ENCODE measurements at regions not wholly inside any gene's neighbourhood (a gene's known extent, or its start where the extent isn't known, plus 50 kb on each side); places are given as distances from the start of the nearest gene placed in this dataset.

DNA sequence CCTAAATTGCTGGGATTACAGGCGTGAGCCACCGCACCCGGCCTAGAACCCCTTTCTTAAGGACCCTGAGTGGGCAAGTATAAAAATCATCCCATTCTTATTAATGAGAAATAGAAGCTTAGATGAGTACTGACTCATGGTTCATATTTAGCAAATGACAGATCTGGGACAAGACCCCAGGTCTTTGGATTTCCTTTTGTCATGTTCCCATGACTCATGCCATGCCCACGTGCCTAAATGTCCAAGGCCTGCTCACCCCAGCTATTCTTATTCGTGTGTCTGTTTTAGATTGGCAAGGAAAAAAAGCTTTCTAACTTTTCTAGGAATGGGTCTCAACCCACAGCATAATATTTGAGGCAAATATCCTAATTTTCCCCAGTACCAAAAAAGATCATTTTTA lies 57.7 kb upstream of the RPS23 start:
- DNase-seq (ENCODE audit: low read depth) = no peak

DNA sequence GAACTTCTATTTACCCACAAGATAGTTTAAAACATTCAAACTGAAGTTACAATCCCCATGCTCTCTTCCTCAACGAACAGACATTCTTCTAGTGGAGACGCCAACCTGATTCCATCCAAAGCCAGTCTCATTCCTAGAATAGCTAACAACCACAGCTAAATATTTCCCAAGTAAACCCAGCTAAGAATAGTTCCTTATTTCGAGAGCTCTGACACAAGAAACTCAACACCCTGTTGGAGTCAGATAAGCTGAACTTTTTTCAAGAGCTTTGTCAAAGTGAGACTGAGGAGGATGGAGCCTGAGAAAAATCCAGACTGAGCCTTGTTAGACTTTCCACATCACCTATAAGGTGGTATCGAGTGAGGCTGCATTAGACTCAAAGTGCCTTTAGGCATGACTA lies 56.7 kb upstream of the RPS23 start:
- DNase-seq (ENCODE audit: low read depth) = no peak

DNA sequence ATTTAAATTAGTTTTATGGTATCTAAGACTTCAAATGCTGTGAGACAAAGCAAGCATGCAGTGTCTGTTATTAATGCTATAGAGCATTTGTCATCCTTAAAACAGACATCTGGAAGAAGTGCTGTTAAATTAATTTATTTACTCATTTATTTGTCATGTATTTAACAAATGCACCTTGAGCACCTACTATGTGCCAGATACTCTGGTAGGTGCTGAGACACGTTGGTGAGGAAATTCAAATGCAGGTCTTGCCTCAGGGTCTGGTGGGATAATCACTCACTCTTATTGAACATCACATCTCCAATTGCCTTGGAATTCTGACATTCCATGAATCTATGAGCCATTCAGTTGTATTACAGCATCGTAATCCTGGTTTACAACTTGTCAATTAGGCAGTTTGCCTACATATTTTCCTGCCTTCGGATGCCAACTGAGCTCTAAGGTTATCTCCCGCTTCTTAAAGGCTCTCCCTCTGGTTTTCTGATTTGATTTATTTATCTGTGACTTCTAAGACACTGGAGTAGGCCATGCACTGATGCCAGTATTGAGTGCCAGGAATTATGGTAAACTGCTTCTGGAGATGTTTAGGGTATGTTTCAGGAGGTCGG lies 56.0 kb upstream of the RPS23 start:
- DNase-seq (ENCODE audit: low read depth) = no peak

DNA sequence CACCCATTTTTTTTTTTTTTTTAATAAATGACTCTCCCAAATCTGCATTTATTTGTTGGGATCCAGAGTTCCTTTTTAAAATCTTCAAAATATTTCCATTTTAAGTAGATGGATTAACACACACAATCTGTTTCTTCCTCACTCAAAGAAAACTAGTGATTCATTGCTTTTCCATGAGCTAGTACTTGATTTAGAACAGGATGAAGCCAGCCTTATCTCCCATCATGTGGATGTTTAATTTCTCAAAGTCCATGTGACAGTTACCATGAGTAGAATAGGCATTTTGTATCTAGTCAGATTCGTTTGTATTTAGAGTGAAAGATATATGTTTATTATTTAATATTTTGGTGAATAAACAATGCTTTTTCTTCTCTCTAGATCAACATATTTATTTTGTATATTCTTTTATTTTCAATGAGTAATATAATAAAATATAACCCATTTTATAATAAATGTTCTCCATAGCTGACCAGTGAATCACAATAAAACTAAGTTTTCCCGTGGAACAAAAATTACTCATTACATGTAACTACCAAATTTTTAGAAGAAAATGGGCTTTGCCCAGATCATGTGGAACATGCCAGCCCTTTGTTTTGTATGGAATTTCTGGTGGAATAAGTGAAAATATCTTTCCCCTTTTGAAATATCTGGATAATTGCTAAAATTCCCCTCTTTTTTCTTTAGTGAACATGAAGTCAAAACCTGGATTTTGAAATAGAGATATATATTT lies 54.9 kb upstream of the RPS23 start:
- DNase-seq (ENCODE audit: low read depth) = no peak

DNA sequence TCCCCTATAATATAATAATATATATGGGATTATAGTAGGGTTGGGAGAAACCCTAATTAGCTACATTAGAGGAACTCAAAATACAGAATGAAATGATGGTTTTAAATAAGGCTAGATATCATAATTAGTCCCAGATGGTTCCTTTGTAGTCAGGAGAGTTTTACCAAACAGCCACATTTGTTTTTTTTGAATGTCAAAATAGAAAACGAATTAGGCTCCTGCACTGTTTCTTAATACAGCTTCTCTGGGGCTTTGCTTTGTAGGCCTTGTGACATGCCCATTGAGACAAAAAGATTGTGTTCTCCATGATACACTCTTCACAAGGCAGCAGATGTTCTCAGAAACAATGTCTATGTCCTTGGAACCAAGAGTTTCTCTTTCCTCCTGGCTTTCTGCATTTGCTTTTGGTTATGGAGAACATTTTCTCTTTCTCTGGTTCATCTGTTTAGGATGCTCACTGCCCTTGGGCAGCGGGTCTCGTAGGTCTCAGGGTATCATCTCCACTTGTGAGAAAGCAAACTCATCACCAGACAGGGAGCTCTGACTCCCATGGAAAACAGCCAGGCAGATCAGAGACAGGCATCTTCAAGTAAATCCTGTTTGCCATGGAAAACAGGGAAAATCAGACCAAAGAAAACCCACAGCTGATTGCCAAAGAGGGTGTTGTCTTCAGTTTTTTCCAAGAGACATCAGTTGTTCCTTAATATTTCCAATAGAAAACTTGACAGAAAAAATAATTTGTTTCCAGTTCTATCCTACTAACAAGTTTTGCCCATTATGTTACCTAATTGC lies 54.1 kb upstream of the RPS23 start:
- no peak for DNase-seq (ENCODE audit: low read depth)

DNA sequence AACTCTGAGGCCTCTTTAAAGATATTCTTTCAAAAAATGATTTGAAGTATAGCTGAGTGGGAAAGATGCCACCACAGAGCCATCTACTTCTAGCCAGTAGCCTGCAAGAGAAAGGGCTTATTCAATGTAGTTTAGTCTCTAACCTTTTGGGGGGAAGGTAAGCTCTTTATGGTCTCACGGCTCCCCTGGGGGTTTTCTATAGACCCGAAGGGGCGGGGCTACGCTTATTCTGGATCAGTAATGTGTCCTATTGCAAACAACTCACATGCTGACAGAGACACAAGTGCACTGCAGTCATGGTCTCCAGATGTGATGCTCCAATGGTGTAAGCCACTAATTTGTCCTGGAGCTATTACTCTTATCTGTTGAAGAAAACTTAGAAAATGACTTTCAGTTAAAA lies 53.4 kb upstream of the RPS23 start:
- no peak for DNase-seq (ENCODE audit: low read depth)

DNA sequence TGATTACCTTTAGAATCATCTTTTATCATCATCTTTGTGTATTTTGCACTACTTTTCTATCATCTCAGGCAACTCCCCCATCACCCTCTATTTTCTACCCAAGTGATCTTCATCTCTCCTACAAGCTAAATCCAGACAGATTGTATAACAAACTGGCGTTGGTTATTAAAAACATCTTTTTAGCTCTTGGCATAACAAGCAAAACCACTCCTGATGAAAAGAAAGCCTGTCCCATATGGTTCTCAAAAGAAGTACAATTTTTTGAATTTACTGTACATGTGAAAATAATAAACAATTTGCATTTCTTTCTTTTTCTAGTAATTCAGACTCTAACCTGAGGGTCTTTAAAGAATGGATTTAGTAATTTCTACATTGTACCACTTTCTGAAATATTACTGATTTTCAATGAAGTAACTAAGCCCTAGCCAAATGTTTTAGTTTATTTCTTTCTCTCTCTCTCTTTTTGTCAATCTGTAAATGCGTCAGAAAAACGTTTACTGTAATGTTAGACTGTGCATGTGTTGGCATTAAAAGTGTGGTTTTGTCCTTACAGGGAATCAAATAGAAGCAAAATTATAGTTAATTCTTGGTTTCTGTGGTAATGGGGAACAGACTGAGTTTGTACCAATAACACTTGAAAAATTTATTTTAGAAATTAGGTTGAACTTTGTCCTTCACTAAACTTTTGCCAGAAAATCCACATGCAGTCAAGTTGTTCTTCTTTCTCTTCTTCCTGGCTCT lies 52.5 kb upstream of the RPS23 start:
- DNase-seq (ENCODE audit: low read depth) = no peak

DNA sequence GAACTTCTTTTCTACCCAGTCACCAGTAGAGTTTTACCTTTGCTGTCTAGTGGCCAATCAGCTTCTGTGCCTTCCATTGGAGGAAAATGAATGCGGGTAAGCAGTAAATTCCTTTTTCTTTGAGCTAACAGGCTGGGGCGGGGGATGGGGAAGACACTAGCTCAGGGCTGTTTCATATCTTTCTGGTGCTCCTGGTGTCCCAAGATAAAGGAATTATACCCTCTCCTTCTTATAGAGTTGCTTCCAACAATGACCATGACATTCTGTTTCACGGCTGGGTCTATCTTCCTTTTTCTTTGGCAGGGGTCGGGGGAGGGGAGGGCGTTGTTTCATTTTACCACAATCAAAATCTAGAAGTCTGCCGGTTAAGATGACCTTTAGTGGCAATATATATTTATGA lies 51.2 kb upstream of the RPS23 start:
- DNase-seq (ENCODE audit: low read depth) = no peak

Data from activated T-helper 1 cell treated with Interleukin-2 at 50 U/mL for 16 hours (primary cell).